ENCODE measurements at regions not wholly inside any gene's neighbourhood (a gene's known extent, or its start where the extent isn't known, plus 50 kb on each side); places are given as distances from the start of the nearest gene placed in this dataset.

GRCh38 chr2:2748399-2749205 lies 417.5 kb upstream of the MYT1L start:
- TF ChIP-seq CTCF (IDR thresholded peaks at IDR 0.05) (no peak), EZH2 (IDR thresholded peaks at IDR 0.05) (no peak)
